ENCODE measurements at regions not wholly inside any gene's neighbourhood (a gene's known extent, or its start where the extent isn't known, plus 50 kb on each side); places are given as distances from the start of the nearest gene placed in this dataset.
"Not testable (repeated sequence)": the region's sequence is repeated elsewhere in the genome, so short reads cannot be mapped to it uniquely, and the experiment has no call there.

DNA sequence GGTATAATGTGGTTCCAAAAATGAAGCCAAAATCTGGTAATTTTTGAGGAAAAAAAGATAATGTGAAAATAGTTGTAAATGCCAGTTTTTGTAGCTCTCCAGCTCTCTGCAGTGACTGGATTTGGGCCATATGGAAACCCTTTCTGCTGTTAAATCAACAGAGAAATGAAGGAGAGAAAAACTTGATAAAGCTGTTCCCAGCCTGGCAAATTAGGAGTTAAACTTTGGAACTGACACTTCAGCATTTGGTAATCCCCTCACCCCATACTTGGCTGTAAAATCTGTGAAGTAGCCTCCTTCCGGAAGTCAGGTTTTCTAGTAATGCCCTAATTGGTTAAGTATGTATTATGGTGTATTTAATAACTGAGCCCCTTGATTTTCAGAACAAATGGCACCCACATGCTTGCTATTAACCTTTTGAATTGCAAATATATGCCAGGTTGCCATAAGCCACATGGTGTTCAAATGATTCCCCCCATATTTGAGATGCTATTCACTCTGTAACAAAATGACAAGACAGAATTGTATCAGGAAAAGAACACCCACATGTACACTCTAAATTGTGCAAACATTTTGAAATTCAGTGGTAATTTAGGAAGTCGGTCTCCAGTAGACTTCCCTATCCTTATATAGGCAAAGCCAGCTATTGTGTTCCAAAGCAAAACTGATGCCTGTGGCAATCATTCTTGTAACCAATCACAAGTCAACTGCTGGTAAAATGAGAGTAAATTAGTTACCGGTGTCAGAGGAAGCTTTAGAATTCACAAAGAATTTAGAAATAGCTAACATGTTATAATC lies 96.3 kb upstream of the ADAMTS3 start:
- Histone ChIP-seq H3K36me3 (no peaks in the 10 kb centered on the region), H3K4me3 (no peak overlapping the region), H3K27ac (no peak overlapping the region), H3K27me3 (ENCODE audit: low read depth) (no peaks in the 10 kb centered on the region), H3K9me3 (no peaks in the 10 kb centered on the region), H3K4me1 (no peaks in the 10 kb centered on the region)
- intact Hi-C loops (cut with DNase I), result no loop called here
- DNase-seq (no peak), ATAC-seq (no peak)
- TF ChIP-seq, protein P1, sequence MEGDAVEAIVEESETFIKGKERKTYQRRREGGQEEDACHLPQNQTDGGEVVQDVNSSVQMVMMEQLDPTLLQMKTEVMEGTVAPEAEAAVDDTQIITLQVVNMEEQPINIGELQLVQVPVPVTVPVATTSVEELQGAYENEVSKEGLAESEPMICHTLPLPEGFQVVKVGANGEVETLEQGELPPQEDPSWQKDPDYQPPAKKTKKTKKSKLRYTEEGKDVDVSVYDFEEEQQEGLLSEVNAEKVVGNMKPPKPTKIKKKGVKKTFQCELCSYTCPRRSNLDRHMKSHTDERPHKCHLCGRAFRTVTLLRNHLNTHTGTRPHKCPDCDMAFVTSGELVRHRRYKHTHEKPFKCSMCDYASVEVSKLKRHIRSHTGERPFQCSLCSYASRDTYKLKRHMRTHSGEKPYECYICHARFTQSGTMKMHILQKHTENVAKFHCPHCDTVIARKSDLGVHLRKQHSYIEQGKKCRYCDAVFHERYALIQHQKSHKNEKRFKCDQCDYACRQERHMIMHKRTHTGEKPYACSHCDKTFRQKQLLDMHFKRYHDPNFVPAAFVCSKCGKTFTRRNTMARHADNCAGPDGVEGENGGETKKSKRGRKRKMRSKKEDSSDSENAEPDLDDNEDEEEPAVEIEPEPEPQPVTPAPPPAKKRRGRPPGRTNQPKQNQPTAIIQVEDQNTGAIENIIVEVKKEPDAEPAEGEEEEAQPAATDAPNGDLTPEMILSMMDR (IDR thresholded peaks at IDR 0.05), result no peak

- no peak for ATAC-seq
- no peak for DNase-seq
Measured at GRCh38 chr4:72663828-72664227, 94.8 kb upstream of the ADAMTS3 start.

GRCh38 chr4:72661830-72662229 lies 92.8 kb upstream of the ADAMTS3 start:
- no peak for ATAC-seq
- Histone ChIP-seq H3K4me1 (no peaks in the 10 kb centered on the region), H3K27ac (no peak overlapping the region), H3K9me3 (no peaks in the 10 kb centered on the region), H3K27me3 (ENCODE audit: low read depth) (no peaks in the 10 kb centered on the region), H3K4me3 (no peak overlapping the region), H3K36me3 (no peaks in the 10 kb centered on the region)
- DNase-seq, result no peak
- intact Hi-C loops (cut with DNase I), result no loop called here
- TF ChIP-seq, protein P1 (IDR thresholded peaks at IDR 0.05), result no peak

More at GRCh38 chr4:72663828-72664227, 94.8 kb upstream of the ADAMTS3 start:
- Histone ChIP-seq H3K27ac (no peak overlapping the region), H3K4me1 (no peaks in the 10 kb centered on the region), H3K4me3 (no peak overlapping the region), H3K36me3 (no peaks in the 10 kb centered on the region), H3K27me3 (ENCODE audit: low read depth) (no peaks in the 10 kb centered on the region), H3K9me3 (no peaks in the 10 kb centered on the region)
- intact Hi-C loops (cut with DNase I), result no loop called here
- TF ChIP-seq, protein P1 (IDR thresholded peaks at IDR 0.05), result no peak

GRCh38 chr4:72641611-72642010 lies 72.6 kb upstream of the ADAMTS3 start:
- ATAC-seq, result no peak
- Histone ChIP-seq H3K27ac (no peak overlapping the region), H3K9me3 (no peaks in the 10 kb centered on the region), H3K4me1 (no peaks in the 10 kb centered on the region), H3K27me3 (ENCODE audit: low read depth) (no peaks in the 10 kb centered on the region), H3K36me3 (no peaks in the 10 kb centered on the region), H3K4me3 (no peak overlapping the region)
- TF ChIP-seq, protein P1 (IDR thresholded peaks at IDR 0.05), result no peak
- DNase-seq, result no peak
- intact Hi-C loops (cut with DNase I), result no loop called here

DNA sequence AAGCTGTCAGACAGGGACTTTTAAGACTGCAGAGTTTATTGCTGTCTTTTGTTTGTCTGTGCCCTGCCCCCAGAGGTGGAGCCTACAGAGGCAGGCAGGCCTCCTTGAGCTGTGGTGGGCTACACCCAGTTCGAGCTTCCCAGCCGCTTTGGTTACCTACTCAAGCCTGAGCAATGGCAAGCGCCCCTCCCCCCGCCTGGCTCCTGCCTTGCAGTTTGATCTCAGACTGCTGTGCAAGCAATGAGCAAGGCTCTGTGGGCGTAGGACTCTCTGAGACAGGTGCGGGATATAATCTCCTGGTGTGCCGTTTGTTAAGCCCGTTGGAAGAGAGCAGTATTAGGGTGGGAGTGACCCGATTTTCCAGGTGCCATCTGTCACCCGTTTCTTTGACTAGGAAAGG lies 67.8 kb upstream of the ADAMTS3 start:
- DNase-seq; H3K27ac ChIP-seq; H3K36me3 ChIP-seq; H3K27me3 ChIP-seq (ENCODE audit: low read depth); H3K4me1 ChIP-seq; H3K4me3 ChIP-seq; H3K9me3 ChIP-seq; ATAC-seq; intact Hi-C loops (cut with DNase I): not testable (repeated sequence)

GRCh38 chr4:72635931-72636330 lies 66.9 kb upstream of the ADAMTS3 start:
- H3K9me3 ChIP-seq; H3K4me3 ChIP-seq; H3K36me3 ChIP-seq; H3K27me3 ChIP-seq (ENCODE audit: low read depth); DNase-seq; H3K27ac ChIP-seq; intact Hi-C loops (cut with DNase I); H3K4me1 ChIP-seq; ATAC-seq: not testable (repeated sequence)

DNA sequence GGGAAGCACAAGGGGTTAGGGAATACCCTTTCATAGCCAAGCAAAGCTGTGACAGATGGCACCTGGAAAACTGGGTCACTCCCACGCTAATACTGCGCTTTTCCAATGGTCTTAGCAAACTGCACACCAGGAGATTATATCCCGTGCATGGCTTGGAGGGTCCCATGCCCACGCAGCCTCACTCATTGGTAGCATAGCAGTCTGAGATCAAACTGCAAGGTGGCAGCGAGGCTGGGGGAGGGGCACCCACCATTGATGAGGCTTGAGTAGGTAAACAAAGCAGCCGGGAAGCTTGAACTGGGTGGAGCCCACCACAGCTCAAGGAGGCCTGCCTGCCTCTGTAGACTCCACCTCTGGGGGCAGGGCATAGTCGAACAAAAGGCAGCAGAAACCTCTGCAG lies 63.2 kb upstream of the ADAMTS3 start:
- H3K9me3 ChIP-seq; ATAC-seq; H3K4me3 ChIP-seq; DNase-seq; H3K27ac ChIP-seq; H3K4me1 ChIP-seq; H3K36me3 ChIP-seq; intact Hi-C loops (cut with DNase I); H3K27me3 ChIP-seq (ENCODE audit: low read depth): not testable (repeated sequence)
